MM.1S (cell line): ENCODE measurements at regions not wholly inside any gene's neighbourhood (a gene's known extent, or its start where the extent isn't known, plus 50 kb on each side); places are given as distances from the start of the nearest gene placed in this dataset.

ENCODE experiments used
- DNase-seq: peaks from one replicate; pipeline ENCODE4 v3.0.0-alpha.2; 2015
- H2AFZ ChIP-seq: fragments of 300-600 bp; sonication (generic); 2 replicates; pipeline ENCODE4 v1.6.0; 2016; ENCODE audit warnings: antibody characterized with exemption, low read length
- H3F3A ChIP-seq: fragments of 300-600 bp; sonication (generic); 2 replicates; pipeline ENCODE4 v1.6.1; 2016; ENCODE audit warnings: mild to moderate bottlenecking, antibody characterized with exemption, low read length, moderate library complexity, mixed read lengths; ENCODE audit not compliant: insufficient read depth
- H3K27ac ChIP-seq: fragments of 300-600 bp; sonication (generic); 2 replicates; pipeline ENCODE4 v1.5.1; 2016; ENCODE audit warnings: mild to moderate bottlenecking, low read length
- H3K27me3 ChIP-seq: fragments of 300-600 bp; sonication (generic); replicated peaks from 2 replicates; pipeline ENCODE4 v1.6.0; 2016; ENCODE audit warnings: low read length; ENCODE audit not compliant: insufficient read depth
- H3K36me3 ChIP-seq: fragments of 300-600 bp; sonication (generic); replicated peaks from 2 replicates; pipeline ENCODE4 v1.6.1; 2016; ENCODE audit warnings: mild to moderate bottlenecking, low read length, mixed read lengths; ENCODE audit not compliant: insufficient read depth
- H3K4me1 ChIP-seq: fragments of 300-600 bp; sonication (generic); 2 replicates; pipeline ENCODE4 v1.6.1; 2016; ENCODE audit warnings: low read length, mixed read lengths
- H3K4me2 ChIP-seq: fragments of 300-600 bp; sonication (generic); 2 replicates; pipeline ENCODE4 v1.6.0; 2016; ENCODE audit warnings: low read depth, low read length
- H3K4me3 ChIP-seq: fragments of 300-600 bp; sonication (generic); 2 replicates; pipeline ENCODE4 v1.5.1; 2016; ENCODE audit warnings: low read length, mixed read lengths
- H3K79me2 ChIP-seq: fragments of 300-600 bp; sonication (generic); 2 replicates; pipeline ENCODE4 v1.6.1; 2016; ENCODE audit warnings: mixed run types, low read length, mixed read lengths
- H3K9ac ChIP-seq: fragments of 300-600 bp; sonication (generic); 2 replicates; pipeline ENCODE4 v1.6.1; 2016; ENCODE audit warnings: low read length, mixed read lengths
- H3K9me2 ChIP-seq: fragments of 300-600 bp; sonication (generic); replicated peaks from 2 replicates; pipeline ENCODE4 v1.6.1; 2016; ENCODE audit warnings: mild to moderate bottlenecking, low read length, mixed read lengths; ENCODE audit not compliant: insufficient read depth
- H3K9me3 ChIP-seq: fragments of 300-600 bp; sonication (generic); replicated peaks from 2 replicates; pipeline ENCODE4 v1.6.1; 2016; ENCODE audit warnings: mild to moderate bottlenecking, low read length, mixed read lengths; ENCODE audit not compliant: insufficient read depth
- H4K20me1 ChIP-seq: fragments of 300-600 bp; sonication (generic); 2 replicates; pipeline ENCODE4 v1.6.1; 2016; ENCODE audit warnings: mild to moderate bottlenecking, low read length, moderate library complexity, mixed read lengths; ENCODE audit not compliant: insufficient read depth
- EZH2 ChIP-seq: fragments of 300-600 bp; sonication (generic); optimal IDR thresholded peaks from 2 replicates; pipeline ENCODE3; 2017; ENCODE audit warnings: low read depth, mild to moderate bottlenecking, antibody characterized with exemption, low read length, mixed read lengths
- EZH2phosphoT487 ChIP-seq: fragments of 300-600 bp; sonication (generic); IDR thresholded peaks from 2 replicates; pipeline ENCODE4 v1.6.1; 2018; ENCODE audit warnings: antibody characterized with exemption, low read length
- TF ChIP-seq, protein P1 (sequence below): fragments of 300-600 bp; sonication (generic); IDR thresholded peaks from 2 replicates; pipeline ENCODE4 v1.5.1; 2016; ENCODE audit warnings: antibody characterized with exemption, low read length, mixed read lengths

DNA sequence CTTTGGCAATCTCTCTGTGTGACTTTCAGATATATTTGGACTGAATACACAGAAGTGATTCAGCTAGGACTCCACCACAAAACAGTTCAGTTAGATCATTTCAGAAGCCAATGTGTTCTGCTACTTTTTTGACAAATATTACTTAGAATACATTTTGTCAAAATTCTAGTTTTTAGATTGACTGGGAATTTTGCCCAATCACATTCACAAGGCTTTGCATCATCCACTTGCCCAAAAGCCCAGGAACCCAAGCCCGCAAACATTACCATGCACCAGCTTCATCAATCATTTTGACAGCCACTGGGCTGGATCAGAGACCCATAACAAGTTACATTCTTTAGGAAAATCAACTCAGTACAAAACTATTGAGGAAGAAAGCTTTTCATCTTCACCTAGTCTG lies 256.6 kb upstream of the NDST3 start:
- no peak overlapping the region for H3K9ac ChIP-seq
- no peaks in the 10 kb centered on the region for H3K9me3 ChIP-seq
- no peaks in the 10 kb centered on the region for H3K27me3 ChIP-seq
- no peak overlapping the region for H2AFZ ChIP-seq
- no peaks in the 10 kb centered on the region for H3K4me1 ChIP-seq
- no peak overlapping the region for H3K27ac ChIP-seq
- H3K4me2 ChIP-seq = no peak overlapping the region
- no peak for DNase-seq
- H3K4me3 ChIP-seq = no peak overlapping the region
- no peaks in the 10 kb centered on the region for H3K9me2 ChIP-seq
- TF ChIP-seq EZH2phosphoT487 (no peak), EZH2 (no peak)
- TF ChIP-seq, protein P1, sequence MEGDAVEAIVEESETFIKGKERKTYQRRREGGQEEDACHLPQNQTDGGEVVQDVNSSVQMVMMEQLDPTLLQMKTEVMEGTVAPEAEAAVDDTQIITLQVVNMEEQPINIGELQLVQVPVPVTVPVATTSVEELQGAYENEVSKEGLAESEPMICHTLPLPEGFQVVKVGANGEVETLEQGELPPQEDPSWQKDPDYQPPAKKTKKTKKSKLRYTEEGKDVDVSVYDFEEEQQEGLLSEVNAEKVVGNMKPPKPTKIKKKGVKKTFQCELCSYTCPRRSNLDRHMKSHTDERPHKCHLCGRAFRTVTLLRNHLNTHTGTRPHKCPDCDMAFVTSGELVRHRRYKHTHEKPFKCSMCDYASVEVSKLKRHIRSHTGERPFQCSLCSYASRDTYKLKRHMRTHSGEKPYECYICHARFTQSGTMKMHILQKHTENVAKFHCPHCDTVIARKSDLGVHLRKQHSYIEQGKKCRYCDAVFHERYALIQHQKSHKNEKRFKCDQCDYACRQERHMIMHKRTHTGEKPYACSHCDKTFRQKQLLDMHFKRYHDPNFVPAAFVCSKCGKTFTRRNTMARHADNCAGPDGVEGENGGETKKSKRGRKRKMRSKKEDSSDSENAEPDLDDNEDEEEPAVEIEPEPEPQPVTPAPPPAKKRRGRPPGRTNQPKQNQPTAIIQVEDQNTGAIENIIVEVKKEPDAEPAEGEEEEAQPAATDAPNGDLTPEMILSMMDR = no peak
- H3F3A ChIP-seq = no peaks in the 10 kb centered on the region
- H3K36me3 ChIP-seq = no peaks in the 10 kb centered on the region
- H3K79me2 ChIP-seq = no peaks in the 10 kb centered on the region
- H4K20me1 ChIP-seq = no peaks in the 10 kb centered on the region

DNA sequence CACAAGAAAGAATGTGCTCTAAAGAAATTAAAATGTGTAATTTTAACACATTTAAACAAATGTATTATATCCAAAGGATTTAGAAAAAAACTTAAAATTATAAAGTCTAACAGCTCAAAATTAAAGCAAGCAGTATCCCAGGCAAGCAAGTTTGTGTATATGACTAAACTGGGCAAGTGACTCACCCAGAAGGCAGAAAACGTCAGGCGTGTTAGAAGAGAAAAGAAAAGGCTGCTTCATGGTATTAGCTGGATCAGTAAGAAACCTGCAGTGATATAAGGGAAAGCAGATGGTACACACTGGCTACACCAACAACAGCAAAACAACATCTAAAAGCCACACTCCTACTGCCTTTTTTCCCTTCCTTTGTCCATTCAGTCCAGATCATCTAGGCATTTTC lies 250.6 kb upstream of the NDST3 start:
- no peaks in the 10 kb centered on the region for H3K27me3 ChIP-seq
- no peaks in the 10 kb centered on the region for H3K4me1 ChIP-seq
- no peaks in the 10 kb centered on the region for H3K9me3 ChIP-seq
- no peaks in the 10 kb centered on the region for H3K79me2 ChIP-seq
- no peak overlapping the region for H3K4me3 ChIP-seq
- no peak overlapping the region for H2AFZ ChIP-seq
- no peaks in the 10 kb centered on the region for H3K9me2 ChIP-seq
- no peak for DNase-seq
- H4K20me1 ChIP-seq = no peaks in the 10 kb centered on the region
- no peaks in the 10 kb centered on the region for H3F3A ChIP-seq
- H3K4me2 ChIP-seq = no peak overlapping the region
- H3K36me3 ChIP-seq = no peaks in the 10 kb centered on the region
- H3K9ac ChIP-seq = no peak overlapping the region
- no peak overlapping the region for H3K27ac ChIP-seq
- no peak for TF ChIP-seq EZH2phosphoT487
- TF ChIP-seq, protein P1 = no peak
- TF ChIP-seq EZH2 = no peak

DNA sequence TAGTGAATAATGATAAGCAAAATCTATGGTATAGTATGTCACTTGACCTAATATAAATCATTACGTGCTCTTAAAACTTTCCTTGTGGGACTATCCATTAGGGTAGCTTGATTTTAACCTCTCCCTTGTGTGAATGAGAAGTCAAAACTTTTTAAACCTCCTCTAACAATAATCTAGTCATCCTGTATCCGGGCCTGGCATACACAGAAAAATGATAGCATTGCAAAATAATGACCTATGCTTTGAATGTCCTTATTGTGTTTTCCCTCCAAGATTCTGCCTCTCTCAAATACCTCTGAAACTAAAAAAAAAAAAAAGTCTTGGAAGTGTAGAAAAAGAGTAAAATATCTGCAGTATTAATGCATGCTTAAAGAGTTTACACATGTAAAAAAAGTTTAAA lies 250.0 kb upstream of the NDST3 start:
- Histone ChIP-seq H3K9me3 (no peaks in the 10 kb centered on the region), H3K79me2 (no peaks in the 10 kb centered on the region), H3K9ac (no peak overlapping the region), H3K9me2 (no peaks in the 10 kb centered on the region), H3K27me3 (no peaks in the 10 kb centered on the region), H2AFZ (no peak overlapping the region), H3K4me1 (no peaks in the 10 kb centered on the region), H3K36me3 (no peaks in the 10 kb centered on the region), H4K20me1 (no peaks in the 10 kb centered on the region), H3K27ac (no peak overlapping the region), H3F3A (no peaks in the 10 kb centered on the region), H3K4me3 (no peak overlapping the region), H3K4me2 (no peak overlapping the region)
- no peak for DNase-seq
- TF ChIP-seq EZH2phosphoT487 (no peak), EZH2 (no peak)
- TF ChIP-seq, protein P1 = no peak

DNA sequence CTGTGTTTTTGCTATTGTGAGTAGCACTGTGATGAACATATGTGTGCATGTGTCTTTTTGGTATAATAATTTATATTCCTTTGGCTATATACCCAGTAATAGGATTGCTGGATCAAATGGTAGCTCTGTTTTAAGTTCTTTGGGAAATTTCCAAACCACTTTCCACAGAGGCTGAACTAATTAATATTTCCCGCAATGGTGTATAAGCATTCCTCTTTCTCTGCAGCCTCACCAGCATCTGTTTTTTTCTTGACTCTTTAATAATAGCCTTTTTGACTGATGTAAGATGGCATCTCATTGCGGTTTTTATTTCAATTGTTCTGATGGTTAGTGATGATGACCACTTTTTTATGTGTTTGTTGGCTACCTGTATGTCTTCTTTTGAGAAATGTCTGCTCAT lies 247.7 kb upstream of the NDST3 start:
- no peaks in the 10 kb centered on the region for H3K36me3 ChIP-seq
- H3K79me2 ChIP-seq = no peaks in the 10 kb centered on the region
- no peak overlapping the region for H3K27ac ChIP-seq
- DNase-seq = no peak
- no peaks in the 10 kb centered on the region for H3K9me2 ChIP-seq
- no peaks in the 10 kb centered on the region for H3K9me3 ChIP-seq
- H3K4me2 ChIP-seq = no peak overlapping the region
- no peaks in the 10 kb centered on the region for H3K27me3 ChIP-seq
- no peak overlapping the region for H3K9ac ChIP-seq
- H3K4me1 ChIP-seq = no peaks in the 10 kb centered on the region
- no peak overlapping the region for H3K4me3 ChIP-seq
- H3F3A ChIP-seq = no peaks in the 10 kb centered on the region
- TF ChIP-seq EZH2phosphoT487 (no peak), EZH2 (no peak)
- TF ChIP-seq, protein P1 = no peak
- H4K20me1 ChIP-seq = no peaks in the 10 kb centered on the region
- H2AFZ ChIP-seq = no peak overlapping the region
